ENCODE measurements at regions not wholly inside any gene's neighbourhood (a gene's known extent, or its start where the extent isn't known, plus 50 kb on each side); places are given as distances from the start of the nearest gene placed in this dataset.

DNA sequence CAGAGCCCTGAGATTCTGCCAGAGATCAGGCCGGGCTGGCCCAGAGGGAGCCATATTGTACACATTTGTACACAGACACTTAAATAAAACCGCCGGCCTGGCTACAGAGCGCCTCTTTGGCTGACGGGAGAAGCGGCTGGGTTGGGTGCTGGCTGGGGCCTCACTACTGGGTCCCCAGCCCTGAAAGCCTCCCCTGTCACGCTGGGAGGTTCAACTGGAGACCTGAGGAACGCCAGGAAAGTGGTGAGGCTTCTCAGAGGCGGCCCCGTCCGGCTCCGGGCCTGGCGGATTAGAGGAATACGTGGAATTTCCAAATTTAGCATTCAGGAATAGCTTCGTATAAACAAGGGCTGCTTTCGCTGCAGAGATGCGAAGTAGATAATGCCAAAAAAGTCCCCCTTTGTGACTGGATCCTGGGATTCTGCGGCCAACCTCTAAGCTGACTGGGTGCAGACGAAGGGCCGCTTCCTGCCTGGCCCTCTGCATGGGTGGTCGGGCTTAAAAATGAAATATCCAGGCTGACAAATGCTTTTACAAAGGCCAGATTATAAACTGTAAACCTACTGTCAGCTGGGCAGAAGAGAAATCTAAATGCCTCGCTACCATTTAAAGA, 252.4 kb downstream of the IRF8 start:
- no peak for DNase-seq (ENCODE audit: low spot score)
- TF ChIP-seq, protein P1, sequence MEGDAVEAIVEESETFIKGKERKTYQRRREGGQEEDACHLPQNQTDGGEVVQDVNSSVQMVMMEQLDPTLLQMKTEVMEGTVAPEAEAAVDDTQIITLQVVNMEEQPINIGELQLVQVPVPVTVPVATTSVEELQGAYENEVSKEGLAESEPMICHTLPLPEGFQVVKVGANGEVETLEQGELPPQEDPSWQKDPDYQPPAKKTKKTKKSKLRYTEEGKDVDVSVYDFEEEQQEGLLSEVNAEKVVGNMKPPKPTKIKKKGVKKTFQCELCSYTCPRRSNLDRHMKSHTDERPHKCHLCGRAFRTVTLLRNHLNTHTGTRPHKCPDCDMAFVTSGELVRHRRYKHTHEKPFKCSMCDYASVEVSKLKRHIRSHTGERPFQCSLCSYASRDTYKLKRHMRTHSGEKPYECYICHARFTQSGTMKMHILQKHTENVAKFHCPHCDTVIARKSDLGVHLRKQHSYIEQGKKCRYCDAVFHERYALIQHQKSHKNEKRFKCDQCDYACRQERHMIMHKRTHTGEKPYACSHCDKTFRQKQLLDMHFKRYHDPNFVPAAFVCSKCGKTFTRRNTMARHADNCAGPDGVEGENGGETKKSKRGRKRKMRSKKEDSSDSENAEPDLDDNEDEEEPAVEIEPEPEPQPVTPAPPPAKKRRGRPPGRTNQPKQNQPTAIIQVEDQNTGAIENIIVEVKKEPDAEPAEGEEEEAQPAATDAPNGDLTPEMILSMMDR (IDR thresholded peaks at IDR 0.05; ENCODE audit: extremely low read depth, insufficient read depth, missing control alignments): no peak
- in situ Hi-C loops (cut with MboI; ENCODE audit: low pct_unique_long_range_greater_than_20kb, low sequenced_read_pairs, unreplicated experiment): no loop called here

DNA sequence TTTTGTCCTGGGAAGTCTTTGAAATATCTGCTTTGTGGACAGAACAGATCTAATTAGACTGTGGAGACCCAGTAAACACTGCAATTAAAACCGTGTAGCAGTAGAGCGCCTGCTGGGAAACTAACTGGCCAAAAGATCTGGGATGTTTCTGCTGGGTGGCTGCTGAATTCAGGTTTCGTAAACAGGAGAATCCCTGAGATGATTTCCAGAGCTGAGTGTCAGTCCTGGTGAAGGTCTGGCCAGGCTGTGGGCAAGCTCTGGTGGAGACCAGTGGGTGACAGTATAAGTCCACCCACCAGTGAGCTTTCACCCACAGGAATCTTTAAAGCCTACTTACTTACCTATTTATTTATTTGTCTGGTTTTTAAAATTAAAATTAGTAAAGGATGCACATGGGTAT, 257.2 kb downstream of the IRF8 start:
- in situ Hi-C loops (cut with MboI; ENCODE audit: low pct_unique_long_range_greater_than_20kb, low sequenced_read_pairs, unreplicated experiment): no loop called here
- TF ChIP-seq, protein P1 (IDR thresholded peaks at IDR 0.05; ENCODE audit: extremely low read depth, insufficient read depth, missing control alignments): no peak
- DNase-seq (ENCODE audit: low spot score): no peak

DNA sequence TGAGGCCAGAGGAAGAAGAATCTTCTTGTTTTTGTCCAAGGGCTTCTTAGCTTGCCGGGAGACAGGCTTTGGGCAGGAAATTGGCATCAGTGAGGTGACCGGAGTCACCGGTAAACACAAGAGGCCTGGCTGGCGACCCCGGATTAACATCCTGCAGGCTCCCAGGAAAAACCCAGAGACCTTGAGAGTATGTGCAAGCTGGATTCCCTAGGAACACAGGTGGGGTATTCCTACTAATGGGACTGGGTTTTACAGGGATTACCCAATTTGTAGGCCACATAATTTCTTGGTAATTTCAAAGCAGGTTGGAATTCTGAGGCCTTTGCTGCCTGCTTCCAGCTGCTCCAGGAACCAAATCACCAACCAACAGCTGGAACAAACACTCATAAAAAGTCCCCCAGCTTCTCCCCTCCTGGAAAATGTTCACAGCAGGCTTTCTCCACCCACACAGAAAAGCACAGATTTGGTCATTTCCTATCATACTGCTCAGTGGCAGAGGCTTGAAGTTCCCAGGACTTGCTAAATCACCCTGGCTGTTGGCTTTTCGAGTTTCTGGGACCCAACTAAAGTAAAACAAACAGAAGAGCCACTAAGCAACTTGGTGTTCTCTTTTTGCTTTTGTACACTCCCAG, 258.8 kb downstream of the IRF8 start:
- in situ Hi-C loops (cut with MboI; ENCODE audit: low pct_unique_long_range_greater_than_20kb, low sequenced_read_pairs, unreplicated experiment): no loop called here
- DNase-seq (ENCODE audit: low spot score): no peak
- TF ChIP-seq, protein P1 (IDR thresholded peaks at IDR 0.05; ENCODE audit: extremely low read depth, insufficient read depth, missing control alignments): no peak

DNA sequence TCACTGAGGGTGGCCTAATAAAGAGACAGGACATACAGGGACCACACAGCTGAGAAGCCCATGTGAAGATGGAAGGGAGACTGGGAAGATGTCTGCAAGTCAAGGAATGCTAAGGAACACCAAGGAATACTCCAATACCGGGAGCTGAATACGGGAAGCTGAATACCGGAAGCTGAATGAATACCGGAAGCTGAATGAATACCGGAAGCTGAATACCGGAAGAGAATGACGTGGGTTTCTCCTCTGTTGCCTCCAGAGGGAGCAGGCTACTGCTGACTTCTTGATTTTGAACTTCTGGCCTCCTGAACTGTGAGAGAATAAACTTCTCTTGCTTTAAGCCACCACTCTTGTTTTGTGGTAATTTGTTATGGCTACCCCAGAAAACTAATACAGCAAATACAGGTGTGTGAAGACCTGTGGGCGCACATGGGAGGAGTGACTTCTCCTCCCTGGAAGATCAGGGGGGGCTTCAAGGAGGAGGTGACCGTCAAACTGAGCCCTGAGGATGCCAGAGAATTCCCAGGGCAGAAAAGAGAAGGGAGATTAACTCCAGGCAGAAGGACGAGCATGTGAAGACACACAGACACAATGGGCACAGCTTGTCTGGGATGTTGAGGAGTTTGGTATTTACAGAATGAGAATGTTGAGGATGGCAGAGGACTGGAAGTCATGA, 259.9 kb downstream of the IRF8 start:
- in situ Hi-C loops (cut with MboI; ENCODE audit: low pct_unique_long_range_greater_than_20kb, low sequenced_read_pairs, unreplicated experiment): no loop called here
- DNase-seq (ENCODE audit: low spot score): no peak
- TF ChIP-seq, protein P1 (IDR thresholded peaks at IDR 0.05; ENCODE audit: extremely low read depth, insufficient read depth, missing control alignments): no peak

DNA sequence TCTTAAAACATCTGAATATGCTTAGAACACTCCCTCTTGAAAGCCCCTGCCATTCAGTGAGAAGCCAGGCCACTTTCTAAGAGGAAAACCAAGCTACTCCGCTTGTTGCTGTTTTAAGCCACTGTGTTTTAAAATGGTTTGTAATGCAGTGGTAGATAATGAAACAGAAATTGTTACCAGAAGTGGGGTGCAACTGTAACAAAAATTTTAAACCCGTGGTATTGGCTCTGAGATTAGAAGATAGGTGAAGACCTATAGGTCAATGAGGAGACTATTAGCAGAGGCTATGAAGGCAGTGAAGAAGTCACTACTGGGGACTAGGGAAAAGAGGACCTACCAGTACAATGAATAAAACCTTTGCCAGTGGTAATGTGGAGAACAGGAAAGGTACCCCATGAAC, 266.5 kb downstream of the IRF8 start:
- TF ChIP-seq, protein P1 (IDR thresholded peaks at IDR 0.05; ENCODE audit: extremely low read depth, insufficient read depth, missing control alignments): no peak
- DNase-seq (ENCODE audit: low spot score): no peak
- in situ Hi-C loops (cut with MboI; ENCODE audit: low pct_unique_long_range_greater_than_20kb, low sequenced_read_pairs, unreplicated experiment): no loop called here

DNA sequence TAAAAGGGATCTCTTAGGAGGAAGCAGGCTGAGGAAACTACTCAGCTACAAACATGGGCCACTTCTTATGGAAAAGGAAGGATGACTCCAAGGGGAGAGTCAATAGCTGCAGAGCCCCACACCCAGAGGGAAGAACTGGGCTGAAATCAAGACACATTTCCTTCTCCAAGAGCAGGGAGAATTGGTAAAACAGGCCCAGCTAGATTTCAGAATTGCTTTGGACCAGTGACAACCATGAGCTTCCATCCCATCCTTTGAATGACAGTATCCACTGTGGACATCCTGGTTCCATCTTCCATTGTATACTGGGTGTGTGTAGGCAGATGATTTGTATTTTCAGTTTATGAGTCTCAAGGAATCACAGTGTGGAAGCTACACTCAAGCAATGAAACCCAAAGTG, 267.5 kb downstream of the IRF8 start:
- in situ Hi-C loops (cut with MboI; ENCODE audit: low pct_unique_long_range_greater_than_20kb, low sequenced_read_pairs, unreplicated experiment): no loop called here
- TF ChIP-seq, protein P1 (IDR thresholded peaks at IDR 0.05; ENCODE audit: extremely low read depth, insufficient read depth, missing control alignments): no peak
- no peak for DNase-seq (ENCODE audit: low spot score)

Data from GM13977 (cell line).